Ecto neural progenitor cell (in vitro differentiated cells): ENCODE measurements at regions not wholly inside any gene's neighbourhood (a gene's known extent, or its start where the extent isn't known, plus 50 kb on each side); places are given as distances from the start of the nearest gene placed in this dataset.

Source experiments
- DNase-seq: peaks from one replicate; pipeline ENCODE4 v3.0.0-alpha.2; 2018; ENCODE audit warnings: low spot score

- DNase-seq, result no peak
Measured at GRCh38 chrX:149274516-149275105, 230.5 kb downstream of the IDS start.

GRCh38 chrX:149272690-149273463 lies 232.2 kb downstream of the IDS start:
- DNase-seq, result no peak

GRCh38 chrX:149267878-149268813 lies 237.0 kb downstream of the IDS start:
- DNase-seq, result no peak

GRCh38 chrX:149262086-149262485 lies 243.0 kb downstream of the IDS start:
- no peak for DNase-seq

- DNase-seq, result no peak
Measured at GRCh38 chrX:149259241-149259640, 245.9 kb downstream of the IDS start.

- no peak for DNase-seq
Measured at GRCh38 chrX:149255860-149256259, 249.2 kb downstream of the IDS start.

GRCh38 chrX:149248073-149248625 lies 257.0 kb downstream of the IDS start:
- no peak for DNase-seq

GRCh38 chrX:149230689-149231088 lies 274.4 kb downstream of the IDS start:
- DNase-seq, result no peak

- DNase-seq, result no peak
Measured at GRCh38 chrX:149223854-149224253, 281.3 kb downstream of the IDS start.

GRCh38 chrX:149222040-149222439 lies 283.1 kb downstream of the IDS start:
- no peak for DNase-seq

- DNase-seq, result no peak
Measured at GRCh38 chrX:149221230-149221629, 283.9 kb downstream of the IDS start.

GRCh38 chrX:149213264-149213663 lies 291.8 kb downstream of the IDS start:
- DNase-seq, result no peak

- DNase-seq, result no peak
Measured at GRCh38 chrX:149208307-149208706, 296.8 kb downstream of the IDS start.

- DNase-seq, result no peak
Measured at GRCh38 chrX:149207518-149207917, 297.6 kb downstream of the IDS start.

GRCh38 chrX:149205937-149206336 lies 299.2 kb downstream of the IDS start:
- no peak for DNase-seq

GRCh38 chrX:149205081-149205480 lies 300.0 kb downstream of the IDS start:
- no peak for DNase-seq

- no peak for DNase-seq
Measured at GRCh38 chrX:149199734-149200133, 305.4 kb downstream of the IDS start.

GRCh38 chrX:149198980-149199732 lies 305.9 kb downstream of the IDS start:
- DNase-seq, result no peak

GRCh38 chrX:149185087-149185486 lies 320.0 kb downstream of the IDS start:
- DNase-seq, result no peak

- no peak for DNase-seq
Measured at GRCh38 chrX:149161435-149162088, 343.5 kb downstream of the IDS start.

- DNase-seq, result no peak
Measured at GRCh38 chrX:149157976-149158375, 347.1 kb downstream of the IDS start.
